ENCODE measurements at regions not wholly inside any gene's neighbourhood (a gene's known extent, or its start where the extent isn't known, plus 50 kb on each side); places are given as distances from the start of the nearest gene placed in this dataset.

GRCh38 chr4:89514811-89515210 is 207.2 kb upstream of the GPRIN3 start:
- TF ChIP-seq, protein P1, sequence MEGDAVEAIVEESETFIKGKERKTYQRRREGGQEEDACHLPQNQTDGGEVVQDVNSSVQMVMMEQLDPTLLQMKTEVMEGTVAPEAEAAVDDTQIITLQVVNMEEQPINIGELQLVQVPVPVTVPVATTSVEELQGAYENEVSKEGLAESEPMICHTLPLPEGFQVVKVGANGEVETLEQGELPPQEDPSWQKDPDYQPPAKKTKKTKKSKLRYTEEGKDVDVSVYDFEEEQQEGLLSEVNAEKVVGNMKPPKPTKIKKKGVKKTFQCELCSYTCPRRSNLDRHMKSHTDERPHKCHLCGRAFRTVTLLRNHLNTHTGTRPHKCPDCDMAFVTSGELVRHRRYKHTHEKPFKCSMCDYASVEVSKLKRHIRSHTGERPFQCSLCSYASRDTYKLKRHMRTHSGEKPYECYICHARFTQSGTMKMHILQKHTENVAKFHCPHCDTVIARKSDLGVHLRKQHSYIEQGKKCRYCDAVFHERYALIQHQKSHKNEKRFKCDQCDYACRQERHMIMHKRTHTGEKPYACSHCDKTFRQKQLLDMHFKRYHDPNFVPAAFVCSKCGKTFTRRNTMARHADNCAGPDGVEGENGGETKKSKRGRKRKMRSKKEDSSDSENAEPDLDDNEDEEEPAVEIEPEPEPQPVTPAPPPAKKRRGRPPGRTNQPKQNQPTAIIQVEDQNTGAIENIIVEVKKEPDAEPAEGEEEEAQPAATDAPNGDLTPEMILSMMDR (IDR thresholded peaks at IDR 0.05; ENCODE audit: low read depth, low read length) = no peak
- no peak for TF ChIP-seq EZH2phosphoT487 (IDR thresholded peaks at IDR 0.05; ENCODE audit: low read depth)
